GM23338 (cell line): ENCODE measurements at regions not wholly inside any gene's neighbourhood (a gene's known extent, or its start where the extent isn't known, plus 50 kb on each side); places are given as distances from the start of the nearest gene placed in this dataset.
"Not testable (repeated sequence)": the region's sequence is repeated elsewhere in the genome, so short reads cannot be mapped to it uniquely, and the experiment has no call there.

Experiments used
- CREB1 ChIP-seq: fragments of 250-450 bp; sonication (Bioruptor Pico); IDR thresholded peaks from 2 replicates; pipeline ENCODE4 v1.5.0; 2020; ENCODE audit warnings: low read depth, mild to moderate bottlenecking, moderate library complexity
- CTCF ChIP-seq, 2 experiments: fragments of 200-600 bp in 1 of 2; sonication (generic) in 1 of 2; conservative IDR thresholded peaks; 2 replicates each; pipeline versions ENCODE4 v1.5.1 to v1.6.1; 2016 to 2017; ENCODE audit warnings: antibody characterized with exemption in 2 of 2, low read depth in 2 of 2, mild to moderate bottlenecking in 2 of 2, moderate library complexity in 1 of 2
- JUNB ChIP-seq: IDR thresholded peaks from one replicate; pipeline ENCODE4 v1.6.1; 2016; ENCODE audit warnings: antibody characterized with exemption; ENCODE audit not compliant: unreplicated experiment
- POLR2AphosphoS5 ChIP-seq: IDR thresholded peaks from 2 replicates; pipeline ENCODE4 v1.6.1; 2016; ENCODE audit warnings: antibody characterized with exemption, low read depth
- REST ChIP-seq: IDR thresholded peaks from one replicate; pipeline ENCODE4 v1.6.1; 2018; ENCODE audit warnings: antibody characterized with exemption; ENCODE audit not compliant: unreplicated experiment
- STAT1 ChIP-seq: IDR thresholded peaks from one replicate; pipeline ENCODE4 v1.6.1; 2016; ENCODE audit warnings: antibody characterized with exemption; ENCODE audit not compliant: unreplicated experiment

- TF ChIP-seq CTCF (conservative IDR thresholded peaks at IDR 0.05; ENCODE audit: low read depth in 2 of 2); POLR2AphosphoS5; REST; CREB1 (CRISPR knock-in tag); STAT1; JUNB: not testable (repeated sequence)
Measured at GRCh38 chr18:70395771-70396170, 106.9 kb downstream of the SOCS6 start.
